HUES64 (cell line): ENCODE measurements at regions not wholly inside any gene's neighbourhood (a gene's known extent, or its start where the extent isn't known, plus 50 kb on each side); places are given as distances from the start of the nearest gene placed in this dataset.

Source experiments
- H3K27ac ChIP-seq: 2 replicates; pipeline ENCODE4 v1.7.0; 2013; ENCODE audit warnings: low read depth, low read length, inconsistent platforms
- H3K27me3 ChIP-seq: 2 replicates; pipeline ENCODE4 v1.6.1; 2013; ENCODE audit warnings: mild to moderate bottlenecking, low read length; ENCODE audit not compliant: insufficient read depth
- H3K36me3 ChIP-seq: 2 replicates; pipeline ENCODE4 v1.6.1; 2013; ENCODE audit warnings: mild to moderate bottlenecking, low read length; ENCODE audit not compliant: insufficient read depth
- H3K4me1 ChIP-seq: 2 replicates; pipeline ENCODE4 v1.6.1; 2013; ENCODE audit warnings: mild to moderate bottlenecking, low read length, moderate library complexity; ENCODE audit not compliant: insufficient read depth
- H3K4me3 ChIP-seq: 2 replicates; pipeline ENCODE4 v1.5.1; 2013; ENCODE audit warnings: mild to moderate bottlenecking, low read length, moderate library complexity
- H3K9ac ChIP-seq: 2 replicates; pipeline ENCODE4 v1.6.1; 2013; ENCODE audit warnings: mild to moderate bottlenecking, low read depth, low read length
- H3K9me3 ChIP-seq: 2 replicates; pipeline ENCODE4 v1.6.1; 2013; ENCODE audit warnings: low read depth, low read length; ENCODE audit not compliant: insufficient read depth
- WGBS: fragments of 150-250, 120-280 bp; methylation state at CpG from one replicate; pipeline ENCODE4 v1.1.7; 2013; ENCODE audit warnings: missing lambda C conversion rate; 5-methylcytosine and 5-hydroxymethylcytosine counted together

GRCh38 chr7:17020250-17020649, 138.5 kb upstream of the AGR3 start:
- Histone ChIP-seq H3K27ac (no peak overlapping the region), H3K4me1 (no peaks in the 10 kb centered on the region), H3K4me3 (no peak overlapping the region), H3K9me3 (no peaks in the 10 kb centered on the region), H3K27me3 (no peaks in the 10 kb centered on the region), H3K36me3 (no peaks in the 10 kb centered on the region), H3K9ac (no peak overlapping the region)
- WGBS: 100% methylated on average over 1 of the region's 1 CpG

- H3K27ac ChIP-seq: no peak overlapping the region
- WGBS: 98% methylated on average over 3 of the region's 3 CpGs
- H3K9me3 ChIP-seq: no peaks in the 10 kb centered on the region
- H3K27me3 ChIP-seq: no peaks in the 10 kb centered on the region
- H3K4me1 ChIP-seq: no peaks in the 10 kb centered on the region
- no peak overlapping the region for H3K4me3 ChIP-seq
- no peak overlapping the region for H3K9ac ChIP-seq
- H3K36me3 ChIP-seq: no peaks in the 10 kb centered on the region
Measured at GRCh38 chr7:17021205-17021604, 139.4 kb upstream of the AGR3 start.

GRCh38 chr7:17022920-17023319, 141.1 kb upstream of the AGR3 start:
- 95% methylated on average over 3 of the region's 3 CpGs for whole genome bisulfite sequencing
- no peaks in the 10 kb centered on the region for H3K27me3 ChIP-seq

GRCh38 chr7:17026269-17026668, 144.5 kb upstream of the AGR3 start:
- no peaks in the 10 kb centered on the region for H3K27me3 ChIP-seq
- no peaks in the 10 kb centered on the region for H3K9me3 ChIP-seq
- no peaks in the 10 kb centered on the region for H3K36me3 ChIP-seq
- no peak overlapping the region for H3K9ac ChIP-seq
- no peaks in the 10 kb centered on the region for H3K4me1 ChIP-seq
- WGBS: 92% methylated on average over 3 of the region's 3 CpGs
- no peak overlapping the region for H3K27ac ChIP-seq
- H3K4me3 ChIP-seq: no peak overlapping the region

More at GRCh38 chr7:17022920-17023319, 141.1 kb upstream of the AGR3 start:
- H3K4me1 ChIP-seq: no peaks in the 10 kb centered on the region
- H3K36me3 ChIP-seq: no peaks in the 10 kb centered on the region
- no peak overlapping the region for H3K27ac ChIP-seq
- no peak overlapping the region for H3K4me3 ChIP-seq
- H3K9ac ChIP-seq: no peak overlapping the region
- H3K9me3 ChIP-seq: no peaks in the 10 kb centered on the region

- Histone ChIP-seq H3K9ac (no peak overlapping the region), H3K4me3 (no peak overlapping the region), H3K9me3 (no peaks in the 10 kb centered on the region), H3K27me3 (no peaks in the 10 kb centered on the region), H3K36me3 (no peaks in the 10 kb centered on the region), H3K4me1 (no peaks in the 10 kb centered on the region), H3K27ac (no peak overlapping the region)
- WGBS: 94% methylated on average over 3 of the region's 4 CpGs
Measured at GRCh38 chr7:17027143-17027788, 145.5 kb upstream of the AGR3 start.

GRCh38 chr7:17027789-17028152, 146.0 kb upstream of the AGR3 start:
- Histone ChIP-seq H3K9me3 (no peaks in the 10 kb centered on the region), H3K27ac (no peak overlapping the region), H3K4me3 (no peak overlapping the region), H3K36me3 (no peaks in the 10 kb centered on the region), H3K27me3 (no peaks in the 10 kb centered on the region), H3K4me1 (no peaks in the 10 kb centered on the region), H3K9ac (no peak overlapping the region)
- WGBS: 85% methylated on average over 1 of the region's 1 CpG

- H3K27ac ChIP-seq: no peak overlapping the region
- no peaks in the 10 kb centered on the region for H3K36me3 ChIP-seq
- H3K4me3 ChIP-seq: no peak overlapping the region
- 92% methylated on average over 3 of the region's 3 CpGs for WGBS
- no peaks in the 10 kb centered on the region for H3K9me3 ChIP-seq
- no peaks in the 10 kb centered on the region for H3K27me3 ChIP-seq
- H3K4me1 ChIP-seq: no peaks in the 10 kb centered on the region
- no peak overlapping the region for H3K9ac ChIP-seq
Measured at GRCh38 chr7:17029150-17029549, 147.4 kb upstream of the AGR3 start.

GRCh38 chr7:17030559-17030958, 148.8 kb upstream of the AGR3 start:
- Histone ChIP-seq H3K9me3 (no peaks in the 10 kb centered on the region), H3K27ac (no peak overlapping the region), H3K4me3 (no peak overlapping the region), H3K36me3 (no peaks in the 10 kb centered on the region), H3K4me1 (no peaks in the 10 kb centered on the region), H3K9ac (no peak overlapping the region), H3K27me3 (no peaks in the 10 kb centered on the region)
- 90% methylated on average over 2 of the region's 2 CpGs for WGBS

- Histone ChIP-seq H3K4me1 (no peaks in the 10 kb centered on the region), H3K4me3 (no peak overlapping the region), H3K36me3 (no peaks in the 10 kb centered on the region), H3K9ac (no peak overlapping the region), H3K9me3 (no peaks in the 10 kb centered on the region), H3K27me3 (no peaks in the 10 kb centered on the region), H3K27ac (no peak overlapping the region)
- 100% methylated on average over 1 of the region's 1 CpG for WGBS
Measured at GRCh38 chr7:17031906-17032551, 150.2 kb upstream of the AGR3 start.

GRCh38 chr7:17033245-17033644, 151.5 kb upstream of the AGR3 start:
- H3K27ac ChIP-seq: no peak overlapping the region
- H3K36me3 ChIP-seq: no peaks in the 10 kb centered on the region
- H3K9ac ChIP-seq: no peak overlapping the region
- no peaks in the 10 kb centered on the region for H3K4me1 ChIP-seq
- WGBS: 91% methylated on average over 4 of the region's 4 CpGs
- no peaks in the 10 kb centered on the region for H3K9me3 ChIP-seq
- H3K27me3 ChIP-seq: no peaks in the 10 kb centered on the region
- H3K4me3 ChIP-seq: no peak overlapping the region

GRCh38 chr7:17036584-17036983, 154.8 kb upstream of the AGR3 start:
- H3K27me3 ChIP-seq: no peaks in the 10 kb centered on the region
- H3K4me1 ChIP-seq: no peaks in the 10 kb centered on the region
- H3K9me3 ChIP-seq: no peaks in the 10 kb centered on the region
- 60% methylated on average over 1 of the region's 2 CpGs for WGBS
- H3K4me3 ChIP-seq: no peak overlapping the region
- no peak overlapping the region for H3K9ac ChIP-seq
- no peak overlapping the region for H3K27ac ChIP-seq
- H3K36me3 ChIP-seq: no peaks in the 10 kb centered on the region

- Histone ChIP-seq H3K4me1 (no peaks in the 10 kb centered on the region), H3K27me3 (no peaks in the 10 kb centered on the region), H3K27ac (no peak overlapping the region), H3K4me3 (no peak overlapping the region), H3K9ac (no peak overlapping the region), H3K36me3 (no peaks in the 10 kb centered on the region), H3K9me3 (no peaks in the 10 kb centered on the region)
- 99% methylated on average over 3 of the region's 3 CpGs for WGBS
Measured at GRCh38 chr7:17037356-17037755, 155.6 kb upstream of the AGR3 start.
